Natural killer cell (primary cell): ENCODE measurements at regions not wholly inside any gene's neighbourhood (a gene's known extent, or its start where the extent isn't known, plus 50 kb on each side); places are given as distances from the start of the nearest gene placed in this dataset.

ENCODE experiments used
- ATAC-seq, 3 donors: fragments of 150-1000 bp in 2 of 3; fragments of 200-7000 bp in 1 of 3; cut with Tn5 transposase; 1 replicate in 1 of 3; 2 replicates in 2 of 3; pipeline ENCODE4 v1.10.0; 2021; ENCODE audit warnings: mild to moderate bottlenecking in 2 of 3, moderate library complexity in 2 of 3
- DNase-seq, 2 donors: peaks; one replicate each; pipeline versions ENCODE4 v3.0.0 to v3.0.0-alpha.2; 2013 to 2021; ENCODE audit warnings: mixed read lengths in 1 of 2
- H3K27ac ChIP-seq: one replicate; pipeline ENCODE4 v1.5.1; 2013; ENCODE audit warnings: mild to moderate bottlenecking, low read length
- H3K27me3 ChIP-seq: one replicate; pipeline ENCODE4 v1.6.1; 2013; ENCODE audit warnings: low read length; ENCODE audit not compliant: control insufficient read depth, insufficient read depth
- H3K36me3 ChIP-seq: one replicate; pipeline ENCODE4 v1.6.1; 2013; ENCODE audit warnings: low read length; ENCODE audit not compliant: control insufficient read depth, insufficient read depth
- H3K4me1 ChIP-seq: one replicate; pipeline ENCODE4 v1.6.1; 2013; ENCODE audit warnings: low read length; ENCODE audit not compliant: control insufficient read depth, insufficient read depth
- H3K4me3 ChIP-seq: one replicate; pipeline ENCODE4 v1.5.1; 2013; ENCODE audit warnings: low read length
- H3K9me3 ChIP-seq: one replicate; pipeline ENCODE4 v1.6.1; 2013; ENCODE audit warnings: low read length; ENCODE audit not compliant: control insufficient read depth, insufficient read depth
- H3K27ac Mint-ChIP-seq, 2 donors: one replicate each; pipeline ENCODE4 v1.8.0; 2022; ENCODE audit warnings: mild to moderate bottlenecking in 2 of 2, mixed read lengths in 2 of 2, moderate library complexity in 1 of 2
- H3K27me3 Mint-ChIP-seq, 2 donors: one replicate each; pipeline ENCODE4 v1.8.0; 2022; ENCODE audit warnings: low read depth in 2 of 2, mixed read lengths in 2 of 2
- H3K36me3 Mint-ChIP-seq: one replicate; pipeline ENCODE4 v1.8.0; 2022; ENCODE audit warnings: mixed read lengths
- H3K4me1 Mint-ChIP-seq, 2 donors: one replicate each; pipeline ENCODE4 v1.8.0; 2022; ENCODE audit warnings: mixed read lengths in 2 of 2
- H3K4me3 Mint-ChIP-seq: one replicate; pipeline ENCODE4 v1.8.0; 2022; ENCODE audit warnings: mild to moderate bottlenecking, moderate library complexity, mixed read lengths
- H3K9me3 Mint-ChIP-seq, 2 donors: one replicate each; pipeline ENCODE4 v1.8.0; 2022; ENCODE audit warnings: mixed read lengths in 2 of 2
- CTCF ChIP-seq: fragments of 200-600 bp; IDR thresholded peaks from one replicate; pipeline ENCODE4 v1.8.0; 2022; ENCODE audit warnings: antibody characterized with exemption
- WGBS: methylation state at CpG from one replicate; pipeline ENCODE4 v1.1.7; 2013; ENCODE audit warnings: missing lambda C conversion rate; ENCODE audit not compliant: insufficient coverage; 5-methylcytosine and 5-hydroxymethylcytosine counted together
- intact Hi-C: fragments of 100-400 bp; cut with micrococcal nuclease; formaldehyde crosslinking; loops from one replicate; pipeline ENCODE4 v1.14.2; 2022

DNA sequence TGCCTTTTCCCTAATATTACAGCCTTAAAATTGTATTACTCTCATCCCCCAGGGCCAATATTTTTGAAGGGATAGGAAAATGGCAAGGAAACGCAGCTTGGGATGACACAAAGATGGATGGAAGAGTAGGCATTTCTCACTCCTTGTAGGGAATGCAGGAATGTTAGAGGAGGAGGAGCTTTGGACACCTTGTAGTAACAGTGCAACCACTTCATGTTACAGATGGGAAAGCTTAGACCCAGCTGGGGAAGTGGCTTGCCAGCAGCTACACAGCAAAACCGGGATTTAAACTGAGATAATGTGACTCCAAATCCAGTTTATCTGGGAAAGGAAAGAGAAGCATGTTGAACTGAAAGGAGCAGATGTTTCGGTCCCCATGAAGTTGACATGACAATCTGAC, 473.7 kb upstream of the DAB1 start:
- WGBS, result 72% methylated on average over 3 of the region's 3 CpGs
- H3K9me3 Mint-ChIP-seq, result no peaks in the 10 kb centered on the region
- no peak overlapping the region for H3K4me3 ChIP-seq

DNA sequence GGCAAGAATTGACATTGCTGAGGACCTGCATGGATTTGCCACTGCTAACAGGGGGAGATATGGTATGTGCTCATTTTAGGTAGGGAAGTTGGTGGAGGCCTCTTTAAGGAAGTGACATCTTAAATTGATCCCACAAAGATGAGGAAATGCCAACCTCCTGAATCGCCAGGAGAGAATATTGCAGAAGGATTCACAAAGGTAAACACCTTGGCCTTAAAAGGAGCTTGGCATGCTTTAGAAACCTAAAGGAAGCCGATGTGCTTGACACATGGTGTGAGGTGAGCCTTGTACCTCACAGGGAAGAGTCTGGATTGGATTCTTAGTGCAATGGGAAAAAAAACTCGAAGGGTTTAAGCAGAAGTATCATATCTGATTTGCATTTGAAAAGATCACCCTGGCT, 470.5 kb upstream of the DAB1 start:
- Mint-ChIP-seq H3K27ac (no peak overlapping the region), H3K27me3 (peaks cover 11 to 28% of the 10 kb centered on the region in 2 donors), H3K9me3 (no peaks in the 10 kb centered on the region), H3K36me3 (no peaks in the 10 kb centered on the region), H3K4me1 (no peaks in the 10 kb centered on the region), H3K4me3 (no peak overlapping the region)
- no peaks in the 10 kb centered on the region for H3K9me3 ChIP-seq
- no peaks in the 10 kb centered on the region for H3K4me1 ChIP-seq
- ATAC-seq (no peak), DNase-seq (no peak)
- no peak overlapping the region for H3K4me3 ChIP-seq
- H3K27me3 ChIP-seq, result no peaks in the 10 kb centered on the region
- H3K36me3 ChIP-seq, result no peaks in the 10 kb centered on the region
- intact Hi-C loops, result no loop called here
- no peak for TF ChIP-seq CTCF
- H3K27ac ChIP-seq, result no peak overlapping the region
- WGBS, result 47% methylated on average over 3 of the region's 3 CpGs

More for the DNA sequence above, 473.7 kb upstream of the DAB1 start:
- DNase-seq, result no peak
- Histone ChIP-seq H3K27ac (no peak overlapping the region), H3K4me1 (no peaks in the 10 kb centered on the region), H3K27me3 (no peaks in the 10 kb centered on the region), H3K9me3 (no peaks in the 10 kb centered on the region), H3K36me3 (no peaks in the 10 kb centered on the region)
- Mint-ChIP-seq H3K4me3 (no peak overlapping the region), H3K4me1 (no peaks in the 10 kb centered on the region), H3K36me3 (no peaks in the 10 kb centered on the region), H3K27me3 (peaks cover 11 to 28% of the 10 kb centered on the region in 2 donors), H3K27ac (no peak overlapping the region)
- ATAC-seq, result no peak
- TF ChIP-seq CTCF, result no peak
- intact Hi-C loops, result no loop called here

DNA sequence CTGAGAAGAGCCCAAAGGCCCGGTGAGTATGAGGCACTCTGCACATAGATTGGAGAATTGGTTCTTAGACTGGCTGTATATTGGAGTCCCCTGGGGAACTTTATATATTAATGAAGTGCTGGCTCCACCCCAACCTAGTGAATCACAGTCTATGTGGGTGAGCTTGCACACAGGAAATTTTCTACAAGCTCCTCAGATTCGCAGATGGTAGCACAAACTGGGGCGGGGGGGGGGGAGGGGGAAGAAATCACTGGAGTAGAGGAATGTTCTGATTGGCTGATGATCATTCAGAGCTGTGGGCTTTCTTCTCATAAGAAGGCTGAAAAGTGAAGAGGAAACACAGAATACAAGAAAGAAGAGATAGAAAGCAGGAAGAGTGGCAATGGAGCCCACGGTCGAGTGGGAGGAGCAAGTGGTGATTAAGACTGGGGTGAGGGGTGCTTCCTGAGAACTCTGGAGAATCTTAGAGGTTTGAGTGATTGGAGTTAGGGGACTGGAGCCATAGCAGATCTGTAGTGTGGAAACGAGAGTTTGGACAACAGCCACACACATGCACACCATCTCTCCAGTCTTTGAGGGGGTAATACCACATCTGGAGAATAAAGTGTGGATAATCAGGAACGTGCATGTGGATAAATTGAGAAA, 465.9 kb upstream of the DAB1 start:
- WGBS, result 87% methylated on average over 5 of the region's 7 CpGs

More for the DNA sequence above, 465.9 kb upstream of the DAB1 start:
- H3K9me3 Mint-ChIP-seq, result no peaks in the 10 kb centered on the region
- H3K27ac Mint-ChIP-seq, result no peak overlapping the region
- no peak for TF ChIP-seq CTCF
- ATAC-seq, result no peak
- no peaks in the 10 kb centered on the region for H3K27me3 ChIP-seq
- no peak for DNase-seq
- intact Hi-C loops, result no loop called here
- H3K36me3 ChIP-seq, result no peaks in the 10 kb centered on the region
- no peaks in the 10 kb centered on the region for H3K4me1 ChIP-seq
- no peaks in the 10 kb centered on the region for H3K36me3 Mint-ChIP-seq
- no peak overlapping the region for H3K27ac ChIP-seq
- no peaks in the 10 kb centered on the region for H3K9me3 ChIP-seq
- H3K4me1 Mint-ChIP-seq, result no peaks in the 10 kb centered on the region
- peaks cover 3 to 17% of the 10 kb centered on the region in 2 donors for H3K27me3 Mint-ChIP-seq
- H3K4me3 ChIP-seq, result no peak overlapping the region
- H3K4me3 Mint-ChIP-seq, result no peak overlapping the region
